ENCODE measurements at regions not wholly inside any gene's neighbourhood (a gene's known extent, or its start where the extent isn't known, plus 50 kb on each side); places are given as distances from the start of the nearest gene placed in this dataset.

DNA sequence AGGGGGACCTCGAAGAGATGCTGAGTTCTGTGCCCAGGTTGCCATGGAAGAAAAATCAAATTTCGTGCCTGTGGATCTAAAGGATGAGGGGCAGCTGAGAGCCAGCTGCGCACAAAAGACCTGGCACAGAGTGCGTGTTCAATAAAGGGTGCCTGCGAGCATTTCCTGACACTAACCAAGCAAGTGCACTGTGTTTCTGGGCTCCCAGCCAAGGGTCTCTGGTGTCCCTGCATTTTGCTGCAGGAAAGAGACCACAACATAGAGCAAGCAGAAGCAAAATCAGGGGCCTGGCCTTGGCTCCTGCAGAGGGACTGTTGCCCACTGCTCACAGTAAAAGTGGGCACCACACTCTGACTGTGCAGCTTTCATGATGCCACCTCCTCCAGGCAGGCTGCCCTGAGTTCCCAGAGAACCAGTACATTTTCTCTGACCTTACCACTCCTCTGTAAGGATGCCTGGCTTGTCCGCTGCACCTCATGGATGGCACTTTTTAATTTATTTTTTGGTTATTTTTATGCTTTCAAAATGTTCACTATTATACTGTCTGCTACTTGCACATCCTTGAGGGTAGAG is 70.8 kb upstream of the GPR12 start:
- Histone ChIP-seq H4K20me1 (ENCODE audit: control insufficient read depth, insufficient read depth, insufficient read length) (no peaks in the 10 kb centered on the region), H2BK5ac (ENCODE audit: insufficient read length, low read length) (no peak overlapping the region), H4K91ac (ENCODE audit: insufficient read length, low read depth, low read length) (no peak overlapping the region), H3K9me3 (ENCODE audit: control insufficient read depth, low read depth, low read length) (no peaks in the 10 kb centered on the region), H2AK5ac (ENCODE audit: insufficient read length, low read length) (no peak overlapping the region), H3K4ac (ENCODE audit: low read depth, low read length) (no peak overlapping the region), H2BK15ac (ENCODE audit: low read depth, low read length) (no peak overlapping the region), H3K23ac (ENCODE audit: insufficient read length, low read depth, low read length) (no peak overlapping the region), H3K4me1 (ENCODE audit: insufficient read depth, low read length) (peaks cover 3% of the 10 kb centered on the region), H3K56ac (ENCODE audit: insufficient read length, low read depth, low read length) (no peak overlapping the region), H2AFZ (ENCODE audit: low read length) (no peak overlapping the region), H3K79me2 (ENCODE audit: insufficient read depth, low read length) (no peaks in the 10 kb centered on the region), H3K79me1 (ENCODE audit: insufficient read depth, low read depth, low read length, poor library complexity, severe bottlenecking) (no peaks in the 10 kb centered on the region), H2BK120ac (ENCODE audit: low read depth, low read length, poor library complexity, severe bottlenecking) (no peak overlapping the region), H4K5ac (ENCODE audit: insufficient read length, low read depth, low read length) (no peak overlapping the region), H3K9ac (ENCODE audit: extremely low read depth, insufficient read length, low read length) (no peak overlapping the region), H3K14ac (ENCODE audit: insufficient read depth, low read length) (no peak overlapping the region), H4K8ac (replicated peaks; ENCODE audit: insufficient read length, low read depth, low read length) (no peak overlapping the region), H2BK12ac (ENCODE audit: insufficient read length, low read depth, low read length) (no peak overlapping the region), H3K18ac (ENCODE audit: insufficient read length, low read depth, low read length) (no peak overlapping the region), H3K27me3 (ENCODE audit: insufficient read depth, low read length) (no peaks in the 10 kb centered on the region), H3T11ph (ENCODE audit: low read length) (no peak overlapping the region), H3K23me2 (ENCODE audit: insufficient read length, low read depth, low read length, poor library complexity, severe bottlenecking) (no peaks in the 10 kb centered on the region), H3K4me2 (ENCODE audit: insufficient read depth, insufficient read length, low read length) (no peak overlapping the region), H3K27ac (ENCODE audit: insufficient read length, low read depth, low read length) (no peak overlapping the region), H2BK20ac (ENCODE audit: low read depth, low read length, poor library complexity, severe bottlenecking) (no peak overlapping the region)
- Mint-ChIP-seq H3K4me3 (no peak overlapping the region), H3K27ac (no peak overlapping the region), H3K9me3 (0 out of 5 replicates have a peak, but pooled peaks cover 0 to 5% of the 10 kb centered on the region in 2 experiments), H3K4me1 (peaks cover 10 to 18% of the 10 kb centered on the region in 2 experiments), H3K36me3 (ENCODE audit: insufficient read depth in 1 of 3, low read depth in 3 of 3) (peaks cover 0 to 4% (median 0%) of the 10 kb centered on the region in 3 experiments; a peak in 2 of 7 replicates), H3K27me3 (ENCODE audit: low read depth) (no peaks in the 10 kb centered on the region; the same call in 1 of the 2 replicates)
- no peak for DNase-seq
- WGBS (ENCODE audit: extremely low coverage, insufficient read length, low lambda C conversion rate) = no CpG with 5 or more reads among the region's 6 CpGs
- TF ChIP-seq, protein P1, sequence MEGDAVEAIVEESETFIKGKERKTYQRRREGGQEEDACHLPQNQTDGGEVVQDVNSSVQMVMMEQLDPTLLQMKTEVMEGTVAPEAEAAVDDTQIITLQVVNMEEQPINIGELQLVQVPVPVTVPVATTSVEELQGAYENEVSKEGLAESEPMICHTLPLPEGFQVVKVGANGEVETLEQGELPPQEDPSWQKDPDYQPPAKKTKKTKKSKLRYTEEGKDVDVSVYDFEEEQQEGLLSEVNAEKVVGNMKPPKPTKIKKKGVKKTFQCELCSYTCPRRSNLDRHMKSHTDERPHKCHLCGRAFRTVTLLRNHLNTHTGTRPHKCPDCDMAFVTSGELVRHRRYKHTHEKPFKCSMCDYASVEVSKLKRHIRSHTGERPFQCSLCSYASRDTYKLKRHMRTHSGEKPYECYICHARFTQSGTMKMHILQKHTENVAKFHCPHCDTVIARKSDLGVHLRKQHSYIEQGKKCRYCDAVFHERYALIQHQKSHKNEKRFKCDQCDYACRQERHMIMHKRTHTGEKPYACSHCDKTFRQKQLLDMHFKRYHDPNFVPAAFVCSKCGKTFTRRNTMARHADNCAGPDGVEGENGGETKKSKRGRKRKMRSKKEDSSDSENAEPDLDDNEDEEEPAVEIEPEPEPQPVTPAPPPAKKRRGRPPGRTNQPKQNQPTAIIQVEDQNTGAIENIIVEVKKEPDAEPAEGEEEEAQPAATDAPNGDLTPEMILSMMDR (conservative IDR thresholded peaks at IDR 0.05) = no peak
